Hematopoietic multipotent progenitor cell treated with erythropoietin and hydrocortisone succinate and interleukin-3 and kit ligand, for 8 days (in vitro differentiated cells): ENCODE measurements at regions not wholly inside any gene's neighbourhood (a gene's known extent, or its start where the extent isn't known, plus 50 kb on each side); places are given as distances from the start of the nearest gene placed in this dataset.
A peak's percentile ranks its signal among the peaks of the same experiment; 100 is the strongest.

Experiments
- DNase-seq: peaks from one replicate; pipeline ENCODE4 v3.0.0-alpha.2; 2015

DNA sequence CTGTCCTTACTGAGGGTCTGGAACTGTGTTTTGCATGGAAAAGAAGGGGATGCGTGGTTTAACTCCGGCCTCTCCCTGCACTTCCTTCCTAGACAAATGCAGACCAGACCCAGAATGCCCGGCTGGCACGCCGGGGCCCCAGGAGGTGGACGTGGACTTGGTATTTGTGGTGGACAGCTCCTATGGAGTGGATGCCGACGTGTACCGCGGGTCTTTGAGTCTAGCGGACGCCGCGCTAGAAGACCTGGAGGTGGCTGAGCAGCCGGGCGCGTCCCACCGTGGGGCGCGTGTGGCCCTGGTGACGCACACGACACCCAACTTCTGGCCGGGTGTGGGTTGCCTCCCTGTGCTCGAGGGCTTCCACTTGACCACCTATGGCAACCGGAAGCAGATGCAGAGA lies 81.8 kb upstream of the COL6A5 start:
- DNase-seq: no peak

DNA sequence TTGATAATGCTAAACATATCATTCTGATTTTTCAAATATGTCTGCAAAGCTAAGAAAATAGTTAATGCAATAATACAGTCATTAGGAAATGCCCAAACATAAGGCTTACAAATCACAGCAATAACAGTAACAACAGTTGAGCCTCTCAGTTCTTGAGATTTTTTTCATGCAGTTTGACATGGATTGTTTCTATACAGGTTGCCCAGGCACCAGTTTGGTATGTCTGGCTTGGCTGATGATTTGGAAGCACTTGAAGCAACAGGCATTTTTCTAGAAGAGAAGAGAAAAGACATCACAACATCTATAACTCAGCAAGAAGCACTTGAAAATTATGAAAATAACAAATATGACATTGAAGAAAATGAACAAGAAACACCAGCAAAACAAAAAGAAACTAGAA lies 78.7 kb upstream of the COL6A5 start:
- no peak for DNase-seq

DNA sequence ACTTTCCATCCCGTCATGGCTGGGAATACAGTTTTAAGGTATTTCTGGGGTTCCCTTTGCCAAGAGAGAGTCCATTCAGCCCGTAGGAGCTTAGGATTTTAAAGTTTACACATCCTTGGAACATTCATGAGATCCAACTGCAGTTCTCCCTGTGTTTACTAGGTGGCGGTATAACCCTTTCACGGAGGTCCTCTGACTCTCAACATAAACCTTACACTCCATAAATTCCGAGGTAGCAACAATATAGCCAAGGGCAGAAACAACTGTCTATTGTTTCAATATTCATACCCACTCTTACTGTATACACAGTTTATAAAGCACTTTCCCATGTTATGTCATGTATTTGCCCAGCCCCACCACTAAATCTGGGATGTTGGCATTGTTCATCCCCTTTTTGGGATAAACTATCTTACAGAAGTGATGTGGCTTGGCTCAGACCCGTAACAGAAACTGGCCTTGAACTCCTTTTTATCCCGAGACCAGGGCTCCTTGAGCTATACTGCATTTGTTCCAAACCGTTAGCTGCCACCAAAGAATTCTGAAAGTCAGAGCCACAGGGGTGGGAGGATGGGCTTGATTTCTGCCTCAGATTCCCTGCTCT lies 69.2 kb upstream of the COL6A5 start:
- DNase-seq: peak; percentile 68

DNA sequence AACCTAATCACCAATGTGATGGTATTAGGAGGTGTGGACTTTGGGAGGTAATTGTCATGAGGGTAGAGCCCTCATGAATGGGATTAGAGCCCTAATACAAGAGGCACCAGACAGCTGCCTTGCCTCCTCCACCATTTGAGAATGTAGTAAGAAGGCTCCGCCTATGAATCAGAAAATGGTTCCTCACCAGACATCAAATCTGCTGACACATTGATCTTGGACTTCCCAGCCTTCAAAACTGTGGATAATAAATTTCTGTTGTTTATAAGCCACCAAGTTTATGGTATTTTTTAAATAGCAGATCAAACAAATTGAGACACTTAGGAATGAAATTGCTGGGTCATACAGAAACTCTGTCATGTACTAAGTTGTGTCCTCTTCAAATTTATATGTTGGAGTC lies 56.8 kb upstream of the COL6A5 start:
- no peak for DNase-seq

DNA sequence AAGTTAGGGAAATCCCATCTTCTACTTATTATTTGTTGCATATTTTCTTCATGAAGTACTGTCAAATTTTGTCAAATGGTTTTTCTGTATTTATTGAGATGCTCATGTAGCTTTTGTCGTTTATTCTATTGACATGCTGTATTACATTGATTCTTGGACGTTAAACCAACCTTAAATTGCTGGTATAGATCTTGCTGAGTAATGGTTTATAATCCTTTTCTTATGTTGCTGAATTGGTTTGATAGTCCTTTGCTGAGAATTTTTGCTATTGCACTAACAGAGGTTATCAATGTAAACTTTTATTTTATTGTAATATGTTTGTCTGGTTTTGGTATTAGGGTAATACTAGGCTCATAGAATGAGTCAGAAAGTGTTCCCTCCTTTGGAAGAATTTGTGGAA lies 54.3 kb upstream of the COL6A5 start:
- no peak for DNase-seq

DNA sequence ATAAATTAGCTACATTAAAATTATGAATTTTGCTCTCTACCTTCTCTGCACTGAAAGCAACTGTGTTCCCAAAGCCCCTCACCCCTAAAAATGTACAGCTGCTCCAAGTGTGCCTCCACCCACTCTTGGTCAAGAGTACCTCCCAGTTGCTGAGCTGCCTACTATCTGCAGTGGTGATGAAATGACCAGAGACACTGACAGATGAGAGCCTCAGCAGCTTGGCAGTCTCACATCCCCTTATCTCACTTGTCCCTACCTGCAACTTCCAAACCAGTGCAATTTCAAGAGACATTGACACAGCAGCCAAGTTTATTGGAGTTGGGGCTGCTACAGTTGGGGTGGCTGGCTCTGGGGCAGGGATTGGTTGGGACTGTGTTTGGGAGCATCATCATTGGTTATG lies 52.2 kb upstream of the COL6A5 start:
- no peak for DNase-seq
